ENCODE measurements at regions not wholly inside any gene's neighbourhood (a gene's known extent, or its start where the extent isn't known, plus 50 kb on each side); places are given as distances from the start of the nearest gene placed in this dataset.

- TF ChIP-seq CTCF (IDR thresholded peaks at IDR 0.05), result no peak
- TF ChIP-seq POLR2A (IDR thresholded peaks at IDR 0.05), result no peak
Observed at GRCh38 chr4:66331761-66332160, 661.5 kb upstream of the EPHA5 start.

All from uterus (tissue), 2 donors.